ENCODE measurements at regions not wholly inside any gene's neighbourhood (a gene's known extent, or its start where the extent isn't known, plus 50 kb on each side); places are given as distances from the start of the nearest gene placed in this dataset.

GRCh38 chr18:7447318-7448028 is 119.6 kb upstream of the PTPRM start:
- H3K4me3 ChIP-seq (ENCODE audit: low read depth, low read length), result no peak overlapping the region
- H2AK5ac ChIP-seq (ENCODE audit: low read length), result no peak overlapping the region
- no peak overlapping the region for H4K12ac ChIP-seq (ENCODE audit: low read depth, low read length)
- no peak overlapping the region for H3K27ac ChIP-seq (ENCODE audit: low read depth, low read length)
- no peak overlapping the region for H2AFZ ChIP-seq (ENCODE audit: insufficient read depth, low read length, poor library complexity)
- H3K4me1 ChIP-seq (ENCODE audit: control insufficient read depth in 1 of 2, insufficient read depth in 2 of 2, low read length in 2 of 2), result no peaks in the 10 kb centered on the region
- no peak for DNase-seq
- no peak overlapping the region for H2BK12ac ChIP-seq (ENCODE audit: low read length)
- no peak overlapping the region for H3K14ac ChIP-seq (ENCODE audit: low read length)
- no peak overlapping the region for H3K9ac ChIP-seq (ENCODE audit: low read length)
- H2BK5ac ChIP-seq (ENCODE audit: low read depth, low read length, poor library complexity), result no peak overlapping the region
- H3K18ac ChIP-seq (ENCODE audit: low read length), result no peak overlapping the region
- no peak overlapping the region for H3K4ac ChIP-seq (ENCODE audit: low read depth, low read length)
- H2BK120ac ChIP-seq (ENCODE audit: insufficient read depth, low read length, poor library complexity), result no peak overlapping the region
- H4K91ac ChIP-seq (ENCODE audit: low read depth, low read length), result no peak overlapping the region
- no peaks in the 10 kb centered on the region for H3K79me2 ChIP-seq (ENCODE audit: control insufficient read depth, insufficient read depth, low read length, poor library complexity)
- no peaks in the 10 kb centered on the region for H3K27me3 ChIP-seq (ENCODE audit: insufficient read depth, low read length)
- H3K79me1 ChIP-seq (ENCODE audit: low read length), result no peaks in the 10 kb centered on the region
- H3K4me2 ChIP-seq (ENCODE audit: low read length), result no peak overlapping the region
- no CpG with 5 or more reads among the region's 2 CpGs for WGBS (ENCODE audit: extremely low coverage, insufficient coverage, insufficient read length)
- no peaks in the 10 kb centered on the region for H3K36me3 ChIP-seq (ENCODE audit: control insufficient read depth in 1 of 2, insufficient read depth in 2 of 2, low read length in 2 of 2)
- no peak overlapping the region for H4K8ac ChIP-seq (ENCODE audit: low read depth, low read length)
- no peak overlapping the region for H3K23ac ChIP-seq (ENCODE audit: low read length)
- no peaks in the 10 kb centered on the region for H3K9me3 ChIP-seq (ENCODE audit: insufficient read depth, low read depth, low read length)

GRCh38 chr18:7452331-7452730 is 114.8 kb upstream of the PTPRM start:
- Histone ChIP-seq H4K12ac (ENCODE audit: low read depth, low read length) (no peak overlapping the region), H2AK5ac (ENCODE audit: low read length) (no peak overlapping the region), H4K8ac (ENCODE audit: low read depth, low read length) (no peak overlapping the region), H3K36me3 (ENCODE audit: control insufficient read depth in 1 of 2, insufficient read depth in 2 of 2, low read length in 2 of 2) (no peaks in the 10 kb centered on the region), H2AFZ (ENCODE audit: insufficient read depth, low read length, poor library complexity) (no peak overlapping the region), H2BK5ac (ENCODE audit: low read depth, low read length, poor library complexity) (no peak overlapping the region), H3K4me2 (ENCODE audit: low read length) (no peak overlapping the region), H3K4me1 (ENCODE audit: control insufficient read depth in 1 of 2, insufficient read depth in 2 of 2, low read length in 2 of 2) (peaks cover 3 to 6% of the 10 kb centered on the region in 2 experiments), H2BK12ac (ENCODE audit: low read length) (no peak overlapping the region), H3K23ac (ENCODE audit: low read length) (no peak overlapping the region), H2BK120ac (ENCODE audit: insufficient read depth, low read length, poor library complexity) (no peak overlapping the region), H3K9ac (ENCODE audit: low read length) (peak overlapping the region; percentile 60), H3K27me3 (ENCODE audit: insufficient read depth, low read length) (no peaks in the 10 kb centered on the region), H3K4me3 (ENCODE audit: low read depth, low read length) (no peak overlapping the region), H3K4ac (ENCODE audit: low read depth, low read length) (no peak overlapping the region), H3K27ac (ENCODE audit: low read depth, low read length) (no peak overlapping the region), H3K14ac (ENCODE audit: low read length) (no peak overlapping the region), H3K18ac (ENCODE audit: low read length) (no peak overlapping the region), H4K91ac (ENCODE audit: low read depth, low read length) (no peak overlapping the region), H3K79me2 (ENCODE audit: control insufficient read depth, insufficient read depth, low read length, poor library complexity) (no peaks in the 10 kb centered on the region), H3K79me1 (ENCODE audit: low read length) (no peaks in the 10 kb centered on the region), H3K9me3 (ENCODE audit: insufficient read depth, low read depth, low read length) (no peaks in the 10 kb centered on the region)
- peak; percentile 44 to 69 for DNase-seq
- WGBS (ENCODE audit: extremely low coverage, insufficient coverage, insufficient read length), result no CpG with 5 or more reads among the region's 6 CpGs

DNA sequence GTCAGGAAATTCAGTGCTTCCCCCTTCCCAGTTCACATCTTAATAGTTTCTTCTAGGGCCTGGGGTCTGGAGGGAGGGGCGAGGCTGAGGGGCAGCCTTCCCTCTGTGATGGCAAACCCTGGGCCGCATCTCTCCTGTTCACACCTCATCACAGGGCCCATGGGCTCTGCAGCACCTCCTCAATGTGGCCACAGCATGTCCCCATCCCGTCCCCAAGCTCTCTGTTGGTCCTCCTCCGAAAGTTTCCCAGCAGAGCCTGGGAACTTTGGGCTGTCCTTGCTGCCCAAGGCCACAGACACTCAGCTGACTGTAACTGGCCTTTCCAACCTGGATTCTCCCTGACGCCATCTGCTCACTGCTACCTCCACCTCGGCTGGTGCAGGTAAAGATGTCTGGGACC is 112.7 kb upstream of the PTPRM start:
- Histone ChIP-seq H3K18ac (ENCODE audit: low read length) (no peak overlapping the region), H3K9ac (ENCODE audit: low read length) (no peak overlapping the region), H3K36me3 (ENCODE audit: control insufficient read depth in 1 of 2, insufficient read depth in 2 of 2, low read length in 2 of 2) (no peaks in the 10 kb centered on the region), H3K4me2 (ENCODE audit: low read length) (no peak overlapping the region), H3K27me3 (ENCODE audit: insufficient read depth, low read length) (no peaks in the 10 kb centered on the region), H4K12ac (ENCODE audit: low read depth, low read length) (no peak overlapping the region), H2BK120ac (ENCODE audit: insufficient read depth, low read length, poor library complexity) (no peak overlapping the region), H3K4ac (ENCODE audit: low read depth, low read length) (no peak overlapping the region), H3K4me1 (ENCODE audit: control insufficient read depth in 1 of 2, insufficient read depth in 2 of 2, low read length in 2 of 2) (peaks cover 6 to 10% of the 10 kb centered on the region in 2 experiments), H3K27ac (ENCODE audit: low read depth, low read length) (no peak overlapping the region), H3K14ac (ENCODE audit: low read length) (no peak overlapping the region), H4K91ac (ENCODE audit: low read depth, low read length) (no peak overlapping the region), H3K79me1 (ENCODE audit: low read length) (no peaks in the 10 kb centered on the region), H2AFZ (ENCODE audit: insufficient read depth, low read length, poor library complexity) (no peak overlapping the region), H3K9me3 (ENCODE audit: insufficient read depth, low read depth, low read length) (no peaks in the 10 kb centered on the region), H3K79me2 (ENCODE audit: control insufficient read depth, insufficient read depth, low read length, poor library complexity) (no peaks in the 10 kb centered on the region), H4K8ac (ENCODE audit: low read depth, low read length) (no peak overlapping the region), H3K4me3 (ENCODE audit: low read depth, low read length) (no peak overlapping the region), H2BK5ac (ENCODE audit: low read depth, low read length, poor library complexity) (no peak overlapping the region), H2AK5ac (ENCODE audit: low read length) (no peak overlapping the region), H3K23ac (ENCODE audit: low read length) (no peak overlapping the region), H2BK12ac (ENCODE audit: low read length) (no peak overlapping the region)
- WGBS (ENCODE audit: extremely low coverage, insufficient coverage, insufficient read length), result no CpG with 5 or more reads among the region's 6 CpGs
- no peak for DNase-seq

- H3K14ac ChIP-seq (ENCODE audit: low read length), result no peak overlapping the region
- no peak overlapping the region for H3K27ac ChIP-seq (ENCODE audit: low read depth, low read length)
- no CpG with 5 or more reads among the region's 8 CpGs for WGBS (ENCODE audit: extremely low coverage, insufficient coverage, insufficient read length)
- no peak overlapping the region for H4K91ac ChIP-seq (ENCODE audit: low read depth, low read length)
- H4K12ac ChIP-seq (ENCODE audit: low read depth, low read length), result no peak overlapping the region
- no peak overlapping the region for H3K4me3 ChIP-seq (ENCODE audit: low read depth, low read length)
- no peaks in the 10 kb centered on the region for H3K9me3 ChIP-seq (ENCODE audit: insufficient read depth, low read depth, low read length)
- H3K4ac ChIP-seq (ENCODE audit: low read depth, low read length), result no peak overlapping the region
- no peaks in the 10 kb centered on the region for H3K79me1 ChIP-seq (ENCODE audit: low read length)
- no peak overlapping the region for H3K9ac ChIP-seq (ENCODE audit: low read length)
- H2AFZ ChIP-seq (ENCODE audit: insufficient read depth, low read length, poor library complexity), result no peak overlapping the region
- H3K79me2 ChIP-seq (ENCODE audit: control insufficient read depth, insufficient read depth, low read length, poor library complexity), result no peaks in the 10 kb centered on the region
- no peak overlapping the region for H3K4me2 ChIP-seq (ENCODE audit: low read length)
- no peak overlapping the region for H2BK120ac ChIP-seq (ENCODE audit: insufficient read depth, low read length, poor library complexity)
- H4K8ac ChIP-seq (ENCODE audit: low read depth, low read length), result no peak overlapping the region
- no peaks in the 10 kb centered on the region for H3K27me3 ChIP-seq (ENCODE audit: insufficient read depth, low read length)
- H3K23ac ChIP-seq (ENCODE audit: low read length), result no peak overlapping the region
- no peak for DNase-seq
- H3K36me3 ChIP-seq (ENCODE audit: control insufficient read depth in 1 of 2, insufficient read depth in 2 of 2, low read length in 2 of 2), result no peaks in the 10 kb centered on the region
- H3K4me1 ChIP-seq (ENCODE audit: control insufficient read depth in 1 of 2, insufficient read depth in 2 of 2, low read length in 2 of 2), result peaks cover 6 to 10% of the 10 kb centered on the region in 2 experiments
- no peak overlapping the region for H2AK5ac ChIP-seq (ENCODE audit: low read length)
- no peak overlapping the region for H2BK12ac ChIP-seq (ENCODE audit: low read length)
- H3K18ac ChIP-seq (ENCODE audit: low read length), result no peak overlapping the region
- H2BK5ac ChIP-seq (ENCODE audit: low read depth, low read length, poor library complexity), result no peak overlapping the region
Observed at GRCh38 chr18:7456376-7456775, 110.7 kb upstream of the PTPRM start.
